ENCODE measurements at regions not wholly inside any gene's neighbourhood (a gene's known extent, or its start where the extent isn't known, plus 50 kb on each side); places are given as distances from the start of the nearest gene placed in this dataset.

- TF ChIP-seq CTCF (conservative IDR thresholded peaks at IDR 0.05; ENCODE audit: low read depth, low read length) (no peak), BHLHE40 (IDR thresholded peaks at IDR 0.05; ENCODE audit: low read depth, low read length) (no peak), NFE2L2 (IDR thresholded peaks at IDR 0.05; ENCODE audit: low read depth, low read length) (no peak)
Observed at GRCh38 chr16:85195271-85195647, 83.0 kb upstream of the CIBAR2 start.

Measured in IMR-90 (cell line).